K562 (cell line): ENCODE measurements at regions not wholly inside any gene's neighbourhood (a gene's known extent, or its start where the extent isn't known, plus 50 kb on each side); places are given as distances from the start of the nearest gene placed in this dataset.

Source experiments
- ATAC-seq: fragments of 200-7000 bp; cut with Tn5 transposase; 3 replicates; pipeline ENCODE4 v1.9.1; 2020; ENCODE audit warnings: moderate library complexity
- BruUV-seq: library from RNA; stranded (reverse); fragments of 400-500 nt; replicated peaks from 2 replicates; lab custom pipeline; 2021; lab: Mats Ljungman, UMichigan
- CTCF ChIA-PET: fragments of 300-600 bp; formaldehyde crosslinking; extraction: SDS; loops from one replicate; lab custom pipeline; 2021; ENCODE audit warnings: low intra/inter-chr PET ratio; lab: Yijun Ruan, JAX
- POLR2A ChIA-PET: fragments of 300-600, 350-650 bp; sonication (Branson Sonifier 250); formaldehyde crosslinking; extraction: SDS; loops from one replicate; lab custom pipeline; 2021; ENCODE audit warnings: antibody characterized with exemption, inconsistent platforms; lab: Yijun Ruan, JAX
- DNase-seq, 4 experiments: peaks; one replicate each; pipeline versions ENCODE4 v3.0.0 to v3.0.0-alpha.2; 2011 to 2018; ENCODE audit warnings: low spot score in 3 of 4, mixed read lengths in 3 of 4; ENCODE audit errors: extremely low read depth in 1 of 4
- FAIRE-seq: peaks from 2 replicates; lab custom pipeline; 2011; peaks lifted over from hg19 to GRCh38; lab: Jason Lieb, UNC
- H2AFZ ChIP-seq: 2 replicates; pipeline ENCODE4 v1.6.0; 2011; ENCODE audit warnings: low read depth, low read length, control low read depth, inconsistent platforms
- H3K27ac ChIP-seq: fragments of 200-600 bp; 3 replicates; pipeline ENCODE4 v1.8.0; 2011; ENCODE audit warnings: low read depth, mild to moderate bottlenecking, control low read depth, inconsistent platforms, low read length, moderate library complexity, mixed read lengths; ENCODE audit errors: extremely low read depth
- H3K27me3 ChIP-seq, 2 experiments: fragments of 300-600 bp in 1 of 2; 2 replicates in 1 of 2; 3 replicates in 1 of 2; pipeline versions ENCODE4 v1.6.0 to v1.8.0; 2011; ENCODE audit warnings: inconsistent platforms in 2 of 2, low read length in 2 of 2, mild to moderate bottlenecking in 1 of 2, mixed read lengths in 1 of 2, moderate library complexity in 1 of 2; ENCODE audit not compliant: control insufficient read depth in 2 of 2, insufficient read depth in 2 of 2
- H3K36me3 ChIP-seq: fragments of 300-600 bp; 3 replicates; pipeline ENCODE4 v1.8.0; 2011; ENCODE audit warnings: mild to moderate bottlenecking, low read length, inconsistent platforms; ENCODE audit not compliant: control insufficient read depth, insufficient read depth
- H3K4me1 ChIP-seq, 2 experiments: fragments of 200-600 bp in 1 of 2; replicated peaks in 1 of 2; 2 replicates in 1 of 2; 3 replicates in 1 of 2; pipeline versions ENCODE4 v1.5.1 to v1.8.0; 2011; ENCODE audit warnings: inconsistent platforms in 2 of 2, low read length in 2 of 2, mild to moderate bottlenecking in 1 of 2, mixed read lengths in 1 of 2, moderate library complexity in 1 of 2; ENCODE audit not compliant: control insufficient read depth in 2 of 2, insufficient read depth in 2 of 2
- H3K4me2 ChIP-seq: 2 replicates; pipeline ENCODE4 v1.6.1; 2011; ENCODE audit warnings: low read length, control low read depth, inconsistent platforms, mixed read lengths; ENCODE audit not compliant: insufficient read depth
- H3K4me3 ChIP-seq: fragments of 200-600 bp; sonication (generic), shearing (Covaris generic); 2 replicates; pipeline ENCODE4 v1.5.1; 2016; ENCODE audit warnings: control low read depth, inconsistent platforms
- H3K79me2 ChIP-seq: fragments of 200-600 bp; 3 replicates; pipeline ENCODE4 v1.8.0; 2011; ENCODE audit warnings: low read length, inconsistent platforms; ENCODE audit not compliant: control insufficient read depth, insufficient read depth
- H3K9ac ChIP-seq, 2 experiments: 2 replicates each; pipeline versions ENCODE4 v1.6.0 to v1.6.1; 2011; ENCODE audit warnings: low read depth in 2 of 2, low read length in 2 of 2, control low read depth in 1 of 2, inconsistent platforms in 1 of 2, mild to moderate bottlenecking in 1 of 2, mixed read lengths in 1 of 2; ENCODE audit not compliant: insufficient read depth in 1 of 2
- H3K9me1 ChIP-seq: one replicate; pipeline ENCODE4 v1.6.0; 2011; ENCODE audit warnings: inconsistent platforms, mild to moderate bottlenecking, low read length, moderate library complexity; ENCODE audit not compliant: control insufficient read depth, insufficient read depth
- H3K9me3 ChIP-seq: replicated peaks from 2 replicates; pipeline ENCODE4 v1.5.1; 2011; ENCODE audit warnings: low read depth, low read length, inconsistent platforms; ENCODE audit not compliant: control insufficient read depth, insufficient read depth
- H4K20me1 ChIP-seq: replicated peaks from 2 replicates; pipeline ENCODE4 v1.6.1; 2011; ENCODE audit warnings: low read length, inconsistent platforms, mixed read lengths; ENCODE audit not compliant: control insufficient read depth, insufficient read depth
- ADNP ChIP-seq: fragments of 200-800 bp; sonication (Bioruptor generic); IDR thresholded peaks from 2 replicates; pipeline ENCODE4 v1.6.1; 2016; ENCODE audit warnings: missing genetic modification characterization, missing compliant biosample characterization
- C11orf30 ChIP-seq: fragments of 450-650 bp; IDR thresholded peaks from 2 replicates; pipeline ENCODE4 v1.6.1; 2016; ENCODE audit warnings: low read depth, mild to moderate bottlenecking
- DPF2 ChIP-seq: fragments of 450-650 bp; IDR thresholded peaks from 2 replicates; pipeline ENCODE4 v1.6.1; 2016
- HDAC3 ChIP-seq: fragments of 450-650 bp; IDR thresholded peaks from 2 replicates; pipeline ENCODE4 v1.6.1; 2018; ENCODE audit warnings: borderline replicate concordance, mild to moderate bottlenecking, moderate library complexity; ENCODE audit not compliant: partially characterized antibody
- KLF16 ChIP-seq: IDR thresholded peaks from 2 replicates; pipeline ENCODE4 v1.6.1; 2016; ENCODE audit warnings: antibody characterized with exemption
- MED1 ChIP-seq: sonication (generic); formaldehyde crosslinking; IDR thresholded peaks from 2 replicates; pipeline ENCODE4 v1.8.1; 2023; ENCODE audit warnings: missing genetic modification reagents, borderline replicate concordance
- PML ChIP-seq: IDR thresholded peaks from 2 replicates; pipeline ENCODE4 v1.6.1; 2012; ENCODE audit warnings: low read length, inconsistent platforms
- RBM34 ChIP-seq: fragments of 200-400 bp; formaldehyde crosslinking; IDR thresholded peaks from 2 replicates; pipeline ENCODE4 v1.6.1; 2018; ENCODE audit warnings: low read length, borderline replicate concordance; ENCODE audit not compliant: insufficient read depth
- RNF2 ChIP-seq: sonication (generic); IDR thresholded peaks from 2 replicates; pipeline ENCODE4 v1.6.1; 2016
- SOX6 ChIP-seq: fragments of 450-650 bp; IDR thresholded peaks from 2 replicates; pipeline ENCODE4 v1.6.1; 2014; ENCODE audit warnings: mild to moderate bottlenecking
- TRIM28 ChIP-seq: fragments of 450-650 bp; IDR thresholded peaks from 2 replicates; pipeline ENCODE4 v1.6.1; 2017
- ZFX ChIP-seq: sonication (generic); formaldehyde crosslinking; IDR thresholded peaks from 2 replicates; pipeline ENCODE4 v1.8.0; 2022; ENCODE audit warnings: mild to moderate bottlenecking, missing genetic modification reagents, moderate library complexity
- ZNF780A ChIP-seq: fragments of 250-450 bp; sonication (Bioruptor Pico); IDR thresholded peaks from 2 replicates; pipeline ENCODE4 v1.5.0; 2021; ENCODE audit warnings: mild to moderate bottlenecking
- WGBS: fragments of 100-300 bp; shearing (Covaris generic); methylation state at CpG from one replicate; pipeline ENCODE4 v1.1.6; 2016; ENCODE audit warnings: low coverage, mixed read lengths; ENCODE audit not compliant: insufficient coverage; ENCODE audit errors: missing lambda C conversion rate; 5-methylcytosine and 5-hydroxymethylcytosine counted together
- in situ Hi-C: fragments of 300-500 bp; cut with MboI; formaldehyde crosslinking; loops from 4 replicates; pipeline ENCODE4 v1.15.0; 2018; ENCODE audit warnings: inconsistent platforms, mixed read lengths
- intact Hi-C: fragments of 100-400 bp; cut with micrococcal nuclease; formaldehyde crosslinking; loops from 2 replicates; pipeline ENCODE4 v1.14.2; 2022
- TF ChIP-seq, protein P1 (sequence below): fragments of 250-450 bp; sonication (Bioruptor Pico); IDR thresholded peaks from 2 replicates; pipeline ENCODE4 v1.5.0; 2021
- TF ChIP-seq, protein P2 (sequence below): fragments of 150-350 bp; conservative IDR thresholded peaks from 2 replicates; pipeline ENCODE4 v1.6.1; 2014; ENCODE audit warnings: low read length
- TF ChIP-seq, protein P3 (sequence below): sonication (generic); formaldehyde crosslinking; IDR thresholded peaks from 2 replicates; pipeline ENCODE4 v1.8.1; 2022; ENCODE audit warnings: missing genetic modification reagents
- TF ChIP-seq, protein P4 (sequence below): fragments of 250-450 bp; sonication (Bioruptor Pico); IDR thresholded peaks from 2 replicates; pipeline ENCODE4 v1.8.0; 2021; ENCODE audit warnings: moderate library complexity, mild to moderate bottlenecking, inconsistent platforms

DNA sequence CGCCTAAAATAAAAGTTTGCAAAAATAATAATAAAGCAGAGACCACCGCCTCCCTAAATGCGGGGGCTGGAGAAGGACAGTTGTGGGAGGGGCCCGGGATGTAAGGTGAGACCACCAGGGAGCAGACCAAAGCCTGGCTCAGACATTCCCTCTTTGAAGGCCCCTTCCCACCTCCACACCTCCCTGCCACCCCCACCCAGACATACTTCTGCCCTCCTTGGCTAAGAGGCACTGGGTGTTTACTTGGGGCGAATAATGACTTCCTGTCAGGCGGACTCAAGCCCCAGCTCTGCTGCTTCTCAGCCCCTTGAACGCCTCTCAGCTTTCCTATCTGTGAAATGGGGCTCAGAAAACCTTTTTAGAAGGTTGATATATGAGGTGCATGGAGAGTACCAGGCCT, 58.8 kb upstream of the GGTA1 start:
- Histone ChIP-seq H3K9me3 (no peaks in the 10 kb centered on the region), H3K27ac (no peak overlapping the region), H3K9ac (no peak overlapping the region), H4K20me1 (peaks cover 4% of the 10 kb centered on the region; the same call in 1 of the 2 replicates), H3K9me1 (no peaks in the 10 kb centered on the region), H2AFZ (no peak overlapping the region; the same call in 1 of the 2 replicates), H3K36me3 (no peaks in the 10 kb centered on the region), H3K4me2 (no peak overlapping the region), H3K27me3 (peaks cover 5 to 44% of the 10 kb centered on the region in 2 experiments; a peak in 4 of 5 replicates), H3K79me2 (no peaks in the 10 kb centered on the region), H3K4me1 (peaks cover 5 to 13% of the 10 kb centered on the region in 2 experiments; a peak in 4 of 5 replicates), H3K4me3 (no peak overlapping the region)
- intact Hi-C loops (no loop called here), in situ Hi-C loops (no loop called here)
- TF ChIP-seq SOX6: no peak
- TF ChIP-seq TRIM28: no peak
- no peak for TF ChIP-seq HDAC3
- TF ChIP-seq KLF16: no peak
- no peak for TF ChIP-seq ZNF780A (CRISPR knock-in tag)
- no peak for TF ChIP-seq PML
- TF ChIP-seq, protein P1, sequence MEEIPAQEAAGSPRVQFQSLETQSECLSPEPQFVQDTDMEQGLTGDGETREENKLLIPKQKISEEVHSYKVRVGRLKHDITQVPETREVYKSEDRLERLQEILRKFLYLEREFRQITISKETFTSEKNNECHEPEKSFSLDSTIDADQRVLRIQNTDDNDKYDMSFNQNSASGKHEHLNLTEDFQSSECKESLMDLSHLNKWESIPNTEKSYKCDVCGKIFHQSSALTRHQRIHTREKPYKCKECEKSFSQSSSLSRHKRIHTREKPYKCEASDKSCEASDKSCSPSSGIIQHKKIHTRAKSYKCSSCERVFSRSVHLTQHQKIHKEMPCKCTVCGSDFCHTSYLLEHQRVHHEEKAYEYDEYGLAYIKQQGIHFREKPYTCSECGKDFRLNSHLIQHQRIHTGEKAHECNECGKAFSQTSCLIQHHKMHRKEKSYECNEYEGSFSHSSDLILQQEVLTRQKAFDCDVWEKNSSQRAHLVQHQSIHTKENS: no peak
- TF ChIP-seq MED1 (CRISPR knock-in tag): no peak
- TF ChIP-seq, protein P2, sequence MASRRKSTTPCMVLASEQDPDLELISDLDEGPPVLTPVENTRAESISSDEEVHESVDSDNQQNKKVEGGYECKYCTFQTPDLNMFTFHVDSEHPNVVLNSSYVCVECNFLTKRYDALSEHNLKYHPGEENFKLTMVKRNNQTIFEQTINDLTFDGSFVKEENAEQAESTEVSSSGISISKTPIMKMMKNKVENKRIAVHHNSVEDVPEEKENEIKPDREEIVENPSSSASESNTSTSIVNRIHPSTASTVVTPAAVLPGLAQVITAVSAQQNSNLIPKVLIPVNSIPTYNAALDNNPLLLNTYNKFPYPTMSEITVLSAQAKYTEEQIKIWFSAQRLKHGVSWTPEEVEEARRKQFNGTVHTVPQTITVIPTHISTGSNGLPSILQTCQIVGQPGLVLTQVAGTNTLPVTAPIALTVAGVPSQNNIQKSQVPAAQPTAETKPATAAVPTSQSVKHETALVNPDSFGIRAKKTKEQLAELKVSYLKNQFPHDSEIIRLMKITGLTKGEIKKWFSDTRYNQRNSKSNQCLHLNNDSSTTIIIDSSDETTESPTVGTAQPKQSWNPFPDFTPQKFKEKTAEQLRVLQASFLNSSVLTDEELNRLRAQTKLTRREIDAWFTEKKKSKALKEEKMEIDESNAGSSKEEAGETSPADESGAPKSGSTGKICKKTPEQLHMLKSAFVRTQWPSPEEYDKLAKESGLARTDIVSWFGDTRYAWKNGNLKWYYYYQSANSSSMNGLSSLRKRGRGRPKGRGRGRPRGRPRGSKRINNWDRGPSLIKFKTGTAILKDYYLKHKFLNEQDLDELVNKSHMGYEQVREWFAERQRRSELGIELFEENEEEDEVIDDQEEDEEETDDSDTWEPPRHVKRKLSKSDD: no peak
- TF ChIP-seq, protein P3, sequence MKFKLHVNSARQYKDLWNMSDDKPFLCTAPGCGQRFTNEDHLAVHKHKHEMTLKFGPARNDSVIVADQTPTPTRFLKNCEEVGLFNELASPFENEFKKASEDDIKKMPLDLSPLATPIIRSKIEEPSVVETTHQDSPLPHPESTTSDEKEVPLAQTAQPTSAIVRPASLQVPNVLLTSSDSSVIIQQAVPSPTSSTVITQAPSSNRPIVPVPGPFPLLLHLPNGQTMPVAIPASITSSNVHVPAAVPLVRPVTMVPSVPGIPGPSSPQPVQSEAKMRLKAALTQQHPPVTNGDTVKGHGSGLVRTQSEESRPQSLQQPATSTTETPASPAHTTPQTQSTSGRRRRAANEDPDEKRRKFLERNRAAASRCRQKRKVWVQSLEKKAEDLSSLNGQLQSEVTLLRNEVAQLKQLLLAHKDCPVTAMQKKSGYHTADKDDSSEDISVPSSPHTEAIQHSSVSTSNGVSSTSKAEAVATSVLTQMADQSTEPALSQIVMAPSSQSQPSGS (CRISPR knock-in tag): no peak
- TF ChIP-seq ADNP (tag): no peak
- TF ChIP-seq, protein P4, sequence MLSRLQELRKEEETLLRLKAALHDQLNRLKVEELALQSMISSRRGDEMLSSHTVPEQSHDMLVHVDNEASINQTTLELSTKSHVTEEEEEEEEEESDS (CRISPR knock-in tag): no peak
- TF ChIP-seq ZFX: no peak
- no peak for TF ChIP-seq C11orf30
- no peak for TF ChIP-seq RNF2
- no peak for TF ChIP-seq DPF2
- no peak for TF ChIP-seq RBM34
- BruUV-seq: no TSS peak
- WGBS: 18% methylated on average over 7 of the region's 7 CpGs
- DNase-seq (no peak), ATAC-seq (no peak), FAIRE-seq (no peak)
- CTCF ChIA-PET: no interaction called here
- POLR2A ChIA-PET: no interaction called here
